ENCODE measurements at regions not wholly inside any gene's neighbourhood (a gene's known extent, or its start where the extent isn't known, plus 50 kb on each side); places are given as distances from the start of the nearest gene placed in this dataset.

DNA sequence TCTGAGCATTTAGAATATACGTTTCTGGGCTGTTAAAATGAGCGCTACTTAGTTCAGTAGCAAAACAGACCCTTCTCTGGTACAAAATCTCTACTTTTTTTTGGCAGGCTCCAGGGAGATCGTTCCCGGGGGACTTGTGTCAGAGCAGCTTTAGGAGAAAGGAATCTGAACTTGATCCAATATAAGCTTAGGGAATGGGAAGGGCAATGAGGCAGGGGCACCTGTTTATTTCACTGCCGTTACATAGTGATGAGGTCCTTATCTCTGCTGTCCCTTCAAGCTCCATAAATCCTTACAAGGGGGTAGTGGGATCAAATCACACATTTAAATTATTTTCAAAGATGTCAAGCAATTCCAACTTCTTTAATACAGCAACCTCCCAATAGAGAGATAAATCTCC is 128.7 kb upstream of the BNIP2 start:
- TF ChIP-seq, protein P1, sequence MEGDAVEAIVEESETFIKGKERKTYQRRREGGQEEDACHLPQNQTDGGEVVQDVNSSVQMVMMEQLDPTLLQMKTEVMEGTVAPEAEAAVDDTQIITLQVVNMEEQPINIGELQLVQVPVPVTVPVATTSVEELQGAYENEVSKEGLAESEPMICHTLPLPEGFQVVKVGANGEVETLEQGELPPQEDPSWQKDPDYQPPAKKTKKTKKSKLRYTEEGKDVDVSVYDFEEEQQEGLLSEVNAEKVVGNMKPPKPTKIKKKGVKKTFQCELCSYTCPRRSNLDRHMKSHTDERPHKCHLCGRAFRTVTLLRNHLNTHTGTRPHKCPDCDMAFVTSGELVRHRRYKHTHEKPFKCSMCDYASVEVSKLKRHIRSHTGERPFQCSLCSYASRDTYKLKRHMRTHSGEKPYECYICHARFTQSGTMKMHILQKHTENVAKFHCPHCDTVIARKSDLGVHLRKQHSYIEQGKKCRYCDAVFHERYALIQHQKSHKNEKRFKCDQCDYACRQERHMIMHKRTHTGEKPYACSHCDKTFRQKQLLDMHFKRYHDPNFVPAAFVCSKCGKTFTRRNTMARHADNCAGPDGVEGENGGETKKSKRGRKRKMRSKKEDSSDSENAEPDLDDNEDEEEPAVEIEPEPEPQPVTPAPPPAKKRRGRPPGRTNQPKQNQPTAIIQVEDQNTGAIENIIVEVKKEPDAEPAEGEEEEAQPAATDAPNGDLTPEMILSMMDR (IDR thresholded peaks at IDR 0.05; ENCODE audit: extremely low read depth in 1 of 2, insufficient read depth in 1 of 2, low read depth in 1 of 2, low read length in 2 of 2) = no peak
- no peak for TF ChIP-seq EZH2 (IDR thresholded peaks at IDR 0.05; ENCODE audit: borderline replicate concordance, low read depth, low read length, severe bottlenecking)

All from endothelial cell of umbilical vein (primary cell).